Skeletal muscle satellite cell (primary cell): ENCODE measurements at regions not wholly inside any gene's neighbourhood (a gene's known extent, or its start where the extent isn't known, plus 50 kb on each side); places are given as distances from the start of the nearest gene placed in this dataset.

Source experiments
- H3K27me3 ChIP-seq: 2 replicates; pipeline ENCODE4 v1.7.0; 2013; ENCODE audit warnings: low read length; ENCODE audit not compliant: control insufficient read depth, insufficient read depth
- H3K36me3 ChIP-seq: 2 replicates; pipeline ENCODE4 v1.7.0; 2013; ENCODE audit warnings: mild to moderate bottlenecking, control low read depth, low read length; ENCODE audit not compliant: insufficient read depth
- H3K4me1 ChIP-seq: 2 replicates; pipeline ENCODE4 v1.7.0; 2013; ENCODE audit warnings: low read length; ENCODE audit not compliant: control insufficient read depth, insufficient read depth
- H3K4me2 ChIP-seq: 2 replicates; pipeline ENCODE4 v1.7.0; 2013; ENCODE audit warnings: mild to moderate bottlenecking, low read length
- H3K4me3 ChIP-seq: 2 replicates; pipeline ENCODE4 v1.7.0; 2013; ENCODE audit warnings: low read length
- H3K9ac ChIP-seq: 2 replicates; pipeline ENCODE4 v1.7.0; 2013; ENCODE audit warnings: mild to moderate bottlenecking, low read depth, low read length, moderate library complexity
- H3K9me3 ChIP-seq: replicated peaks from 2 replicates; pipeline ENCODE4 v1.7.0; 2013; ENCODE audit warnings: mild to moderate bottlenecking, control low read depth, low read length

GRCh38 chr1:79614106-79614505 lies 607.6 kb upstream of the ADGRL4 start:
- no peak overlapping the region for H3K4me3 ChIP-seq
- H3K4me1 ChIP-seq = no peaks in the 10 kb centered on the region
- H3K9ac ChIP-seq = no peak overlapping the region
- H3K9me3 ChIP-seq = no peaks in the 10 kb centered on the region
- H3K4me2 ChIP-seq = no peak overlapping the region
- no peaks in the 10 kb centered on the region for H3K36me3 ChIP-seq
- no peaks in the 10 kb centered on the region for H3K27me3 ChIP-seq

DNA sequence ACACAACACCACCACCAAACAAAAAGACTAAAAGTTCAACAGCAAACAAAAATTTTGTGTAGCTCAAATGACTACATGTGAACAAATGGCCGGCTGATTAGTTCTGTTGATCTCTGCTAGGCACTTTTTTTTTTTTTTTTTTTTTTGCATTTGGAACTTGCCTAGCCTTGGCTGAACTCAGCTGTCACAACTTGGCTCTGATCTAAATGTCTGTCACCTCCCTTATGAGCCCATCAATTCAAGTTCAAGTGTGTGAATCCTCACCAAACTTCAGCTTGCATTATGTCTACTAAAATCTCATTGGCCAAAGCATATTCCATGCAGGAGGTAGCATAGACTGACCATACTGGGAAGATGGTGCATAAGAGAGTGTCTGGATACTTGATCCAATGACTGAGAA lies 606.5 kb upstream of the ADGRL4 start:
- Histone ChIP-seq H3K4me1 (no peaks in the 10 kb centered on the region), H3K36me3 (no peaks in the 10 kb centered on the region), H3K27me3 (no peaks in the 10 kb centered on the region), H3K9me3 (no peaks in the 10 kb centered on the region), H3K4me2 (no peak overlapping the region), H3K4me3 (no peak overlapping the region), H3K9ac (no peak overlapping the region)

DNA sequence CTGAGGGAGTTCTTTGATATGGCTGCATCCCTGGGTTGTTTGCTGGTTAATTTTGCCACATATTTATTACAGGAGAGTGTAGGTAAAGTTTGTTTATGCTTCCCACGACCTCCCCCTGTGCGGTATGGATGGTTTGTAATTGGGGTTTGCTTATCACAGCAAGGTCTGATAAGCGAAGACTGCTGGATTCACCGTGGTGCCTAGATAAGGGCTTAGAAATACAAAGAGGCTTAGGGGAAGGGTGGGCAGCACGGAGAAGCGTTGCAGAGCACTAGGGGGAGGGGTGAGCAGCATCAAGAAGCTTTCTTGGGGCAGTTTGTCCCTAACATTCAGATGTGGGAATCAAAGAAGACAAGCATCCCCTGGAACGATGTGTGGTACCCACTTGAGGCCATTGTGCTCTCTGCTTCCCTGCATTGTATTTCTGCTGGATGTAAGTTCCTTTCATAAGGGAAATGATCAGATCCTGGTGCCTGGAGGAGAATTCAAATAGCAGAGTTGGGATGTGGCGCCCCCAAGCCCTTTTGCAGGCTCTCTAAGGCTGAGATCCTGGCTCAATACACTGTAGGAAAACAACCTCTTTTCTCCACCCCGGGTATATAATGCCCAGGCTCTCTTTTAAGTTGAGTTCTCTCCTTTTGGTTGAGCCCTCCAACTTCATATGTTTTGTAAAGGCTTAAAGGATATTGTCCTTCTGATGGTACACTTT lies 598.1 kb upstream of the ADGRL4 start:
- Histone ChIP-seq H3K27me3 (no peaks in the 10 kb centered on the region), H3K4me2 (no peak overlapping the region), H3K9me3 (no peaks in the 10 kb centered on the region), H3K9ac (no peak overlapping the region), H3K4me1 (no peaks in the 10 kb centered on the region), H3K36me3 (no peaks in the 10 kb centered on the region), H3K4me3 (no peak overlapping the region)

GRCh38 chr1:79603843-79604242 lies 597.3 kb upstream of the ADGRL4 start:
- Histone ChIP-seq H3K9me3 (no peaks in the 10 kb centered on the region), H3K4me1 (no peaks in the 10 kb centered on the region), H3K4me3 (no peak overlapping the region), H3K36me3 (no peaks in the 10 kb centered on the region), H3K9ac (no peak overlapping the region), H3K4me2 (no peak overlapping the region), H3K27me3 (no peaks in the 10 kb centered on the region)

DNA sequence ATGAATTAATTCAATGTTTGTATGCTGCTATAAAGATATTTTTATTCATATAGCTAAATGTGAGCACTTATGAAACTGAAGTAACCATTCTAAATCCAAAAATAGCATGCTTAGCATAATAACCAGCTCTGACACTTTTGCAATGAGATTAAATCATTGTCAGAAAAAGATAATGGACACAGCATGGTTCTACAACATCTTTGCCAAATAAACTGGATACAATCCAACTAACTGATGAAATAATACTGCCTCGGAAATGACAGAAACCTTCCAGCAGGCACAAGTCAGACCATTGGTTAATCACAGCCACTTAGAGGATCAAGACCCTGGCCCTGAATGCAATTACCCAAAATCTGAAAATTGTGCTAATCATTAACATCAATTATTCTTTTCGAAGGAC lies 592.7 kb upstream of the ADGRL4 start:
- Histone ChIP-seq H3K4me3 (no peak overlapping the region), H3K4me2 (no peak overlapping the region), H3K27me3 (no peaks in the 10 kb centered on the region), H3K36me3 (no peaks in the 10 kb centered on the region), H3K9me3 (no peaks in the 10 kb centered on the region), H3K9ac (no peak overlapping the region), H3K4me1 (no peaks in the 10 kb centered on the region)

- Histone ChIP-seq H3K4me3 (no peak overlapping the region), H3K27me3 (no peaks in the 10 kb centered on the region), H3K9ac (no peak overlapping the region), H3K9me3 (no peaks in the 10 kb centered on the region), H3K4me2 (no peak overlapping the region), H3K36me3 (no peaks in the 10 kb centered on the region), H3K4me1 (no peaks in the 10 kb centered on the region)
Observed at GRCh38 chr1:79595931-79596330, 589.4 kb upstream of the ADGRL4 start.

DNA sequence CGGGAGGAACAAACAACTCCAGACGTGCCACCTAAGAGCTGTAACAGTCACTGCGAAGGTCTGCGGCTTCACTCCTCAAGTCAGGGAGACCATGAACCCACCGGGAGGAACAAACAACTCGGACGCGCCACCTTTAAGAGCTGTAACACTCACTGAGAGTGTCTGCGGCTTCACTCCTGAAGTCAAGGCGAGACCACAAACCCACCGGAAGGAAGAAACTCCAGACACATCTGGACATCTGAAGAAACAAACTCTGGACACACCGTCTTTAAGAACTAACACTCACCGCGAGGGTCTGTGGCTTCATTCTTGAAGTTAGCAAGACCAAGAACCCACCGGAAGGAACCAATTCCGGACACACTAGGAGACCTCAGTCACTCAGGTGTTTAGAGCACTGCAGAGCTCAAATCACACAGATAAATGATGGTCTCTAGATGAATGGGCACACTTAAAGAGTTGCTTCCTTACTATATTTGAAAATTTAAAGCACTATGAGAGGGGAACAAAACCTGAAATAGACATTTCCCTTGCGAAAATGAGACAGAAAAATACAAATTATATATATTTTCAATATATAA lies 587.7 kb upstream of the ADGRL4 start:
- Histone ChIP-seq H3K4me1 (no peaks in the 10 kb centered on the region), H3K4me2 (no peak overlapping the region), H3K4me3 (no peak overlapping the region), H3K36me3 (no peaks in the 10 kb centered on the region), H3K9me3 (no peaks in the 10 kb centered on the region), H3K27me3 (no peaks in the 10 kb centered on the region), H3K9ac (no peak overlapping the region)

- Histone ChIP-seq H3K4me1 (no peaks in the 10 kb centered on the region), H3K9ac (no peak overlapping the region), H3K4me2 (no peak overlapping the region), H3K36me3 (no peaks in the 10 kb centered on the region), H3K9me3 (no peaks in the 10 kb centered on the region), H3K4me3 (no peak overlapping the region), H3K27me3 (no peaks in the 10 kb centered on the region)
Observed at GRCh38 chr1:79592707-79593106, 586.2 kb upstream of the ADGRL4 start.

DNA sequence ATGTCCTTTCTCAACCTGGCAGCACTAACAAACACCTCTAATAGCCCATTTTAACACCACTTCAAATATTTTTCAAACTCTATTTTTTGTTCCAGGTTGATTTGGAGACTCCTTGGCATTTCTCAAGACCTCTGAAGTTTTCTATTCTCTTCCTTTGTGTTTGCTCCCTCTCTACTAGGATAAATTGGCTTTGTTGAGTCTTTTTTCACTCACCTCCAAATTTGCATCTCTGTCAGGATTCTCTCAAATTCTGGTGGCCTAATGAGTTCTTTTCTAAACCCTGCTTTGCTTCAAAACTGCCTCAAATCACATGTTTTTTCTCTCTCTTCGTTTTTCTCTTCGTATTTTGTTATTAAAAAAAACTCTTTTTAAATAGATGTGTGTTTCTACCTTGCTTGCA lies 582.2 kb upstream of the ADGRL4 start:
- Histone ChIP-seq H3K4me3 (no peak overlapping the region), H3K9me3 (no peaks in the 10 kb centered on the region), H3K9ac (no peak overlapping the region), H3K27me3 (no peaks in the 10 kb centered on the region), H3K36me3 (no peaks in the 10 kb centered on the region), H3K4me1 (no peaks in the 10 kb centered on the region), H3K4me2 (no peak overlapping the region)

DNA sequence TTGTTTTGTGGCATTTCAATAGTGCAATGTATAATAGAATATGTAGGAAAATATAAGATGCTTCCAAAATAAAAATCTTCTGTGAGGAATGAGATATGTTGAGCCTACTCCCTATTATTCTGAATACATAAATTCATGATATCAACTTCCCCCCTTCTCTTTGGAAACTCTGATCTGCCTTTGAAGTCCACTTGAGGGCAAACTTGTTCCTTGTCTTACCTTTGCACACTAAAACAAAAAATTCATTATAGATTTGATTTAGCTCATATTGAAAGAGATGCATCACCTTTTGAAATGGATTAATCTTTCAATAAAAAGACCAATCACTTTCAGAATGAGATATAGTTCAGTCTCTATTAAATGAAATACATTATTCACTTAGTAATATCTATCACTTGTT lies 580.7 kb upstream of the ADGRL4 start:
- no peaks in the 10 kb centered on the region for H3K4me1 ChIP-seq

GRCh38 chr1:79585801-79586200 lies 579.3 kb upstream of the ADGRL4 start:
- Histone ChIP-seq H3K9me3 (no peaks in the 10 kb centered on the region), H3K9ac (no peak overlapping the region), H3K4me1 (no peaks in the 10 kb centered on the region), H3K4me3 (no peak overlapping the region), H3K4me2 (no peak overlapping the region), H3K36me3 (no peaks in the 10 kb centered on the region), H3K27me3 (no peaks in the 10 kb centered on the region)

More for the DNA sequence above, 580.7 kb upstream of the ADGRL4 start:
- H3K27me3 ChIP-seq = no peaks in the 10 kb centered on the region
- no peak overlapping the region for H3K4me3 ChIP-seq
- no peak overlapping the region for H3K4me2 ChIP-seq
- no peaks in the 10 kb centered on the region for H3K9me3 ChIP-seq
- no peaks in the 10 kb centered on the region for H3K36me3 ChIP-seq
- H3K9ac ChIP-seq = no peak overlapping the region

DNA sequence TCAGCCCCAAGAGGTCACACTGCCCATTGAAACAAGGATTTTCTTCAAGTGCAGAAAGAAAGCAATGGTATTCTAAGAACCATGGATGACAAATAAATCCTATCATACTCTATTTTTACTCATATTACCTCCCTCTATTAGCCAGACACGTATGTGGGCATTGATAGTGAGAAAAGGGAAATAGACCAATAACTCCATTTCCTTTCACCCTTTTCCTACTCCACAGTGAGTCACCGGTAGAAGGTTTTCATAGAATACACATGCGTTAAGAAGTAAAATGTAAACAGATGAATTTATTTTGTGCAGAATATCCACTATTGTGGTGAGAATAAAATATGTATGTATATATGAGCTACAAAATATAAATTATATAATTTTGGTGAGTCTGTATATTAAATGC lies 568.9 kb upstream of the ADGRL4 start:
- Histone ChIP-seq H3K4me2 (no peak overlapping the region), H3K36me3 (no peaks in the 10 kb centered on the region), H3K4me3 (no peak overlapping the region), H3K4me1 (no peaks in the 10 kb centered on the region), H3K27me3 (no peaks in the 10 kb centered on the region), H3K9ac (no peak overlapping the region), H3K9me3 (no peaks in the 10 kb centered on the region)
